MCF 10A (cell line): ENCODE measurements at regions not wholly inside any gene's neighbourhood (a gene's known extent, or its start where the extent isn't known, plus 50 kb on each side); places are given as distances from the start of the nearest gene placed in this dataset.
"Not testable (repeated sequence)": the region's sequence is repeated elsewhere in the genome, so short reads cannot be mapped to it uniquely, and the experiment has no call there.

Experiments used
- BruUV-seq: library from RNA; stranded (reverse); fragments of 400-500 nt; replicated peaks from 2 replicates; lab custom pipeline; 2021; lab: Mats Ljungman, UMichigan
- CTCF ChIA-PET: fragments of 300-600 bp; sonication (Branson Sonifier 250); formaldehyde crosslinking; extraction: SDS; loops from one replicate; lab custom pipeline; 2021; ENCODE audit warnings: antibody characterized with exemption, inconsistent platforms; lab: Yijun Ruan, JAX
- POLR2A ChIA-PET: fragments of 300-600, 350-650 bp; sonication (Branson Sonifier 250); formaldehyde crosslinking; extraction: SDS; loops from one replicate; lab custom pipeline; 2020; ENCODE audit warnings: antibody characterized with exemption, inconsistent platforms; lab: Yijun Ruan, JAX
- DNase-seq: peaks from one replicate; pipeline ENCODE4 v3.0.0-alpha.2; 2018; ENCODE audit not compliant: unreplicated experiment
- H3K27ac Mint-ChIP-seq: one replicate; pipeline ENCODE4 v1.8.0; 2022; ENCODE audit warnings: mild to moderate bottlenecking, low read depth, mixed read lengths; ENCODE audit not compliant: unreplicated experiment
- H3K27me3 Mint-ChIP-seq: one replicate; pipeline ENCODE4 v1.8.0; 2022; ENCODE audit warnings: mixed read lengths; ENCODE audit not compliant: insufficient read depth, unreplicated experiment
- H3K36me3 Mint-ChIP-seq: one replicate; pipeline ENCODE4 v1.8.0; 2022; ENCODE audit warnings: mild to moderate bottlenecking, moderate library complexity, mixed read lengths; ENCODE audit not compliant: insufficient read depth, unreplicated experiment
- H3K4me1 Mint-ChIP-seq: one replicate; pipeline ENCODE4 v1.8.0; 2022; ENCODE audit warnings: mixed read lengths; ENCODE audit not compliant: insufficient read depth, unreplicated experiment
- H3K4me3 Mint-ChIP-seq: one replicate; pipeline ENCODE4 v1.8.0; 2022; ENCODE audit warnings: mild to moderate bottlenecking, moderate library complexity, mixed read lengths; ENCODE audit not compliant: unreplicated experiment
- H3K9me3 Mint-ChIP-seq: one replicate; pipeline ENCODE4 v1.8.0; 2022; ENCODE audit warnings: mixed read lengths; ENCODE audit not compliant: unreplicated experiment
- intact Hi-C: fragments of 100-400 bp; cut with micrococcal nuclease; formaldehyde crosslinking; loops from 2 replicates; pipeline ENCODE4 v1.14.1; 2022

DNA sequence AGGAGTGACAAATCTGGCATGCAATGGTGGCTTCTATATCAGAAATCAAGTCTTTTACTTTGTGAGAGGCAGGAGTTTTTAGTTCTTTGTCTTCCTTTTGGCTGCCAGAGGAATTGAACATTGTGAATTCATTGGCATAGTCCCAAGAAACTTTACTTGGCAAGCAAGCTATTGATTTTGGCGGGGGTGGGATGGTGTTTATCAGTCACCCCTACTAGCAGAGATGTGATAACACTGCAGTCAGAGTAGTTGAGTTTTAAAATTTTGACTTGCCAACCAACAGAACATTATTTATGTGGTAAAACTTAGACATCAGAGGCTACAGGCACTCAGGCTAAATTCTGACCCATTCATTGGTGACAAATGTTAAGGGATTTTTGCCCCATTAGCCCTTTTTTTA, 129.2 kb downstream of the FAM72B start:
- DNase-seq, POLR2A ChIA-PET, BruUV-seq, H3K9me3 Mint-ChIP-seq, CTCF ChIA-PET, H3K36me3 Mint-ChIP-seq, intact Hi-C loops, H3K27me3 Mint-ChIP-seq, H3K4me1 Mint-ChIP-seq, H3K4me3 Mint-ChIP-seq, H3K27ac Mint-ChIP-seq: not testable (repeated sequence)

DNA sequence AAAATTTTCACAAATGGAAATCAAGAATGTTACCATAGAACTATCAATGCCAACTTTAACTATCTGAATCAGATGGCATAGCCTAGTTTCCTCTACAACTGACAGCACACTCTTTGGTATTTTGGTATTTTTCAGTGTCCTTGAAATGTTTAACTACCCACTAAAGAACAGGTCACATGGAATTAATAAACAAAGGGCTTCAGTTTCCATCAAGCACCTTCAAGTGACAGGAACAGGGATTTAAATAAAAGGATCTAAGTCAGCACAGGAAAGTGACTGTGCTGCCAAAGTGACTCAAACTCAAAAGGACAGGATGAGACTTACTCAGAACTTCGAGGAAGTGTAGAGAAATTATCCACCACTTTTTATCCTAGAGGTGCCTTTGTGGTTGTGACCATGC, 117.2 kb downstream of the FAM72B start:
- H3K27me3 Mint-ChIP-seq, DNase-seq, BruUV-seq, H3K9me3 Mint-ChIP-seq, H3K4me1 Mint-ChIP-seq, CTCF ChIA-PET, POLR2A ChIA-PET, H3K4me3 Mint-ChIP-seq, intact Hi-C loops, H3K27ac Mint-ChIP-seq, H3K36me3 Mint-ChIP-seq: not testable (repeated sequence)

DNA sequence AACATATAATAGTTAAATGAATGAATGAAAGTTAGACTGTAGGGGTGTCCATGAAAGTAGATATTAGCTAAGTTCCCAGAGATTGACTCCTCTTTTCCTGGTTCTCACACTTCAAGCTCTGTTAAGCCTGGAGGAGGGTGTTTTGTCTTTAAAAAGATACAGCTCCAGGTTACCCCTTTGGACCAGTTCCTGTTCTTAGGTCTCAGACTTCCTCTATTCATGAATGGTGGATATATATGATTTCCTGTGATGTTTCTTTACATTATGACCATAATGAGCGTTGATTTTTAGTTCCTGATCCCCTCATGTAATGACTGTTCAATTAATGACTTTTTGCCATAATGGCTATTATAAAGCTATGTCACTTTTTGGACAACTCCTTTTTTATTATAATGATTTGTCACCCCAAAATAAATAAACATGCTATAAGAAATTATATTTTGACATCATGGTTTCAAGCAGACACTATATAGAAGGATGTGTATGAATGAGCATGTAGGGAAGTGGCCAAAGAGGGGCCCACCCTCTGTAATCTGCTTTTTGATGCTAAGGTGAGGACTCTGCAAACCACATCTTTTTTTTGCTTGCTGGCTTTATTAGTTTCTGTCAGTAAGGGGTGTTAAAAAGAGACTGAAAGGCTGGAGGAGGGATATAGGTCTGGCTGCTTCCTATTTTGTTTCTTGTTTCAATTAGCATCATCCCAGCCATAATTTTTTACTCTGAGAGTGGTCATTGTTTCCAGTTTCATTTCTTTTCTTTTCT, 115.2 kb downstream of the FAM72B start:
- H3K4me1 Mint-ChIP-seq, intact Hi-C loops, H3K36me3 Mint-ChIP-seq, CTCF ChIA-PET, BruUV-seq, H3K4me3 Mint-ChIP-seq, DNase-seq, H3K9me3 Mint-ChIP-seq, H3K27ac Mint-ChIP-seq, POLR2A ChIA-PET, H3K27me3 Mint-ChIP-seq: not testable (repeated sequence)

DNA sequence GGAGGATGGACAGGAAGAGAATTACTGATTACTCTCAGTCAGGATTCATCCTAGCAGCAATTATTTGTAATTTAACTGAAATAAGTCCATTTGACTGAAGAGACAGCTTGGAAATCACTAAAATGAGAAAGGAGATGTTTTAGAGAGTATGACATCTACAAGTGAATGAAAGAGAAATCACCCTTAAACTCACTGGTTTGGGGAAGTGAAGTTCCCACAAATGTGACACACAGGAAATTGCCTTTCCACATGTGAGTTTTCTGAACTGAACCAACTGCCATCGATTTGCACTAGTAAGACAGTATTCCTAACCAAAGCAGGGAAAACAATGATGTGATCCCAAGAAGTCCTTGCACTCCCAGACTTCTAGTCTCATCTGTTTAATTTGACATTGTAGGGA, 110.3 kb downstream of the FAM72B start:
- H3K9me3 Mint-ChIP-seq, H3K27me3 Mint-ChIP-seq, BruUV-seq, H3K36me3 Mint-ChIP-seq, POLR2A ChIA-PET, H3K4me3 Mint-ChIP-seq, CTCF ChIA-PET, intact Hi-C loops, H3K27ac Mint-ChIP-seq, DNase-seq, H3K4me1 Mint-ChIP-seq: not testable (repeated sequence)

DNA sequence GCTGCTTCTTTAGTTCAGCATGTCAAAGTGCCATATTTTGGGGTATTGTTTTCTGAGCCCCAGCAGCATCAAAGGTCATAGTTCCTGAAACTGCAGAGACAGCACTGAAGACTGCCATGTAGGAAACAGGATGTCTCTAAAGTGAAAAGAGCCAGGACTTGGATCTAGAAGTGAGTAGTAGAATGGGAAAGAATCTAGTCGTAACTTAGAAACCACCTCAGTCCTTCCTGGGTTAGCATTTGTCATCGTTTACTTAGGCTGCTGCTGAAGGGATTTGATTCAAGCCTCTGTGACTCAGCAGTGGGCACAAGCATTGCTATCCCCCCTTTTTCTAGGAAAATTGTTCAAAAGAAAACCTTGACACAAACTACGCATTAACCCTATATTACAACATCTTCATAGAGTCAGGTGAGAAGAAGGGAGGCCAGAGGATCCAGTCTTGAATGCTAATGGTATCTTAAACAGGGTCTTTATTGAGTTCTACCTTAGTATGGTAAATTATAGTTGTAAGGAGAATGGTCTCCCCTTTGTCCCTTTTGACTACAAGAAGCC, 108.8 kb downstream of the FAM72B start:
- BruUV-seq, H3K9me3 Mint-ChIP-seq, H3K4me1 Mint-ChIP-seq, H3K36me3 Mint-ChIP-seq, POLR2A ChIA-PET, DNase-seq, intact Hi-C loops, CTCF ChIA-PET, H3K4me3 Mint-ChIP-seq, H3K27ac Mint-ChIP-seq: not testable (repeated sequence)
- H3K27me3 Mint-ChIP-seq, result peaks cover 15% of the 10 kb centered on the region

DNA sequence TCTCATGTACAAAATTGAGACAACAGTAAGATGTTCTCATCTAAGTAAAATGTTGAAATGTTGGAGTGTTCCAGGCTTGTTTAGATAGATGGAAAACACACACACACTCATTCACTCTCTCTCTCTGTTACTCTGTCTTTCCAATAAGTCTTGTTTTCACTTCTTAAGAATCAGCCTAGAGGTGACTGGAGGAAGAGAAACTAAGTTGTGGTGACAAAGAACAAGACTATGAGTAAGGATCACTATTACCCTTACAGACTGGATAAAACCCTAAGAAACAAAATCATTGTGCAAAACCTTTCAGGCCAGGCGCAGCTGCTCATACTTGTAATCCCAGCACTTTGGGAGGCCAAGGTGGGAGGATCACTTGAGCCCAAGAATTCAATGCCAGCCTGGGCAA, 107.5 kb downstream of the FAM72B start:
- H3K4me3 Mint-ChIP-seq, H3K4me1 Mint-ChIP-seq, H3K9me3 Mint-ChIP-seq, CTCF ChIA-PET, POLR2A ChIA-PET, DNase-seq, H3K27ac Mint-ChIP-seq, H3K36me3 Mint-ChIP-seq, intact Hi-C loops, BruUV-seq: not testable (repeated sequence)
- H3K27me3 Mint-ChIP-seq, result peaks cover 28% of the 10 kb centered on the region

DNA sequence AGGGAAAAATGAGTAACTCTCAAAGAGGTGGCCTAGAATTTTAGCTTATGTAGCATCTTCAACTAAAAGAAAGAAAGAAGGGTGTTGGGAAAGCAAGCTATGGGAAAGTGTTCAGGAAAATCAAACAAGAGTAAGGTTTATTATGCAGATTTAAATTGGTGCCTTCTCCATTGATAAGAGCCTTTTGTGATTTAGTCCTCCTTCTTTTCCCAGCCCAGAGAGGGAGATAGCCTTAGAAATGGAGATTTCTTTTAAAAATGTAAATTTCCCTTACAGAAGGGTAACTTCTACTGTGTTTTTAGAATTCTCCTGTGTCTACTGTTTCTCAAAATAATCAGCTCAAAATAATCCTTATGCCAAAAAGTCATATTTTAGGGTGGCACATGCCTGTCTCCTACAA, 104.5 kb downstream of the FAM72B start:
- H3K9me3 Mint-ChIP-seq, H3K27ac Mint-ChIP-seq, H3K4me3 Mint-ChIP-seq, CTCF ChIA-PET, POLR2A ChIA-PET, H3K36me3 Mint-ChIP-seq, BruUV-seq, DNase-seq, intact Hi-C loops, H3K4me1 Mint-ChIP-seq: not testable (repeated sequence)
- peaks cover 42% of the 10 kb centered on the region for H3K27me3 Mint-ChIP-seq

DNA sequence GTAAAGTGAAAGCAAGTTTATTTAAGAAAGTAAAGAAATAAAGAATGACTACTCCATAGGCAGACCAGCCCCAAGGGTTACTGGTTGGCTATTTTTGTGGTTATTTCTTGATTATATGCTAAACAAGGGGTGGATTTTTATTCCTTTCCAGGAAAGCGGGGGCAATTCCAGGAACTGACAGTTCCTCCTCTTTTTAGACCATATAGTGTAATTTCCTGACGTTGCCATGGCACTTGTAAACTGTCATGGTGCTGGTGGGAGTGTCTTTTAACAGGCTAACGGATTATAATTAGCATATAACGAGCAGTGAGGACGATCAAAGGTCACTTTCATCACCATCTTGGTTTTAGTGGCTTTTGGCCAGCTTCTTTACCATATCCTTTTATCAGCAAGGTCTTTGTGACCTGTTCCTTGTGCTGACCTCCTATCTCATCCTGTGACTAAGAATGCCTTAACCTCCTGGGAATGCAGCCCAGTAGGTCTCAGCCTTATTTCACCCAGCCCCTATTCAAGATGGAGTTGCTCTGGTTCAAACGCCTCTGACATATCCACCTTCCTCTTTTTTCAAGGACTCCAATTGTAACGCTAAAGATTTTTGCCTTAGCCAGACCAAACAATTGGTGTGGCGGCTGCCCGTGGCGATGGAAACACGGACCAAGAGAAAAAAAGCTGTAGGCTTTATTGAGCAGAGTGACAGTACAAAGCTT, 103.8 kb downstream of the FAM72B start:
- H3K4me3 Mint-ChIP-seq, BruUV-seq, H3K36me3 Mint-ChIP-seq, H3K9me3 Mint-ChIP-seq, intact Hi-C loops, H3K4me1 Mint-ChIP-seq, POLR2A ChIA-PET, H3K27ac Mint-ChIP-seq, CTCF ChIA-PET, DNase-seq: not testable (repeated sequence)
- H3K27me3 Mint-ChIP-seq, result peaks cover 45% of the 10 kb centered on the region

DNA sequence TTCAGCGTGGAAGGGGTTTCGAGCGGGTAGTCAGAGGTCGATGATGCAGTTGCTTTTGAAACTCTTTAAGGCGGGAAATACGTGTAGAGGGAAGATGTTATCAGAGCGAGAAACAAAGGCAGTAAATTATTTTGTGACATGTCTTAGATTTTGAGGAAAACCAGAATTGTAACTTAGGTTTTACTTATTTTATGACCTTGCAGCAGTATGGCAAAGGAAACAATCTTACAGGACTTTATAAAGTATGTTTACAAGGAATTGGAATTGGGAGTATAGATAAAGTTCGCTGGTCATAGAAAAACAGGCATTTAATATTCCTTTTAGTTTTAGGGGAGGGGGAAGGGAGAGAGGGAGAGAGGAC, 103.3 kb downstream of the FAM72B start:
- POLR2A ChIA-PET, DNase-seq, H3K4me3 Mint-ChIP-seq, H3K9me3 Mint-ChIP-seq, CTCF ChIA-PET, intact Hi-C loops, H3K36me3 Mint-ChIP-seq, BruUV-seq, H3K4me1 Mint-ChIP-seq, H3K27ac Mint-ChIP-seq: not testable (repeated sequence)
- peaks cover 51% of the 10 kb centered on the region for H3K27me3 Mint-ChIP-seq
